Epithelial cell of esophagus (primary cell): ENCODE measurements at regions not wholly inside any gene's neighbourhood (a gene's known extent, or its start where the extent isn't known, plus 50 kb on each side); places are given as distances from the start of the nearest gene placed in this dataset.

Source experiments
- DNase-seq: peaks from one replicate; pipeline ENCODE4 v3.0.0; 2010; ENCODE audit warnings: low read depth
- H3K4me3 ChIP-seq: 2 replicates; pipeline ENCODE4 v1.5.1; 2011; ENCODE audit warnings: mild to moderate bottlenecking, low read length, control low read depth
- TF ChIP-seq, protein P1 (sequence below): IDR thresholded peaks from 2 replicates; pipeline ENCODE4 v1.5.1; 2011; ENCODE audit warnings: low read depth, mild to moderate bottlenecking, low read length, control low read depth, inconsistent platforms; ENCODE audit not compliant: insufficient read depth; ENCODE audit errors: missing control alignments

GRCh38 chr4:65893271-65893670 lies 223.0 kb upstream of the EPHA5 start:
- TF ChIP-seq, protein P1, sequence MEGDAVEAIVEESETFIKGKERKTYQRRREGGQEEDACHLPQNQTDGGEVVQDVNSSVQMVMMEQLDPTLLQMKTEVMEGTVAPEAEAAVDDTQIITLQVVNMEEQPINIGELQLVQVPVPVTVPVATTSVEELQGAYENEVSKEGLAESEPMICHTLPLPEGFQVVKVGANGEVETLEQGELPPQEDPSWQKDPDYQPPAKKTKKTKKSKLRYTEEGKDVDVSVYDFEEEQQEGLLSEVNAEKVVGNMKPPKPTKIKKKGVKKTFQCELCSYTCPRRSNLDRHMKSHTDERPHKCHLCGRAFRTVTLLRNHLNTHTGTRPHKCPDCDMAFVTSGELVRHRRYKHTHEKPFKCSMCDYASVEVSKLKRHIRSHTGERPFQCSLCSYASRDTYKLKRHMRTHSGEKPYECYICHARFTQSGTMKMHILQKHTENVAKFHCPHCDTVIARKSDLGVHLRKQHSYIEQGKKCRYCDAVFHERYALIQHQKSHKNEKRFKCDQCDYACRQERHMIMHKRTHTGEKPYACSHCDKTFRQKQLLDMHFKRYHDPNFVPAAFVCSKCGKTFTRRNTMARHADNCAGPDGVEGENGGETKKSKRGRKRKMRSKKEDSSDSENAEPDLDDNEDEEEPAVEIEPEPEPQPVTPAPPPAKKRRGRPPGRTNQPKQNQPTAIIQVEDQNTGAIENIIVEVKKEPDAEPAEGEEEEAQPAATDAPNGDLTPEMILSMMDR, result no peak
- DNase-seq, result no peak

DNA sequence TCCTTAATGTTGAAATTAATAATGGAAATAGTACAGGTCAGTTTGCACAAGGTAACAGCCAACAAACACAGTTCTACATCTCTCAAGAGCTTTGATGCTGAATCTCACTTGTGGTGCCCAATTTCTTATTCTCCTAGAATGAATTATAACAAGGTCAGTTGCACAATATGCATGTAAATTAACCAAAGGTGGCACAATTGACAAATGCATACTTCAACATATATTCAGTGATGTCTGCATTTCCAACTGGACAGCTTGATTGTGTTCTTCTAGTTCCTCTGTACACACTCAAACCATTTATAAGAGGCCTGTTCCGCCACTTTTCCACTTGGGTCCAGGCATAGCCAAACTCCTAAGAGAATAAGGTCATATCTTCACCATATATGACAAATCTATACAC lies 210.3 kb upstream of the EPHA5 start:
- peak; percentile 53 for DNase-seq
- H3K4me3 ChIP-seq, result no peak overlapping the region
- TF ChIP-seq, protein P1, result peak; percentile 3

More at GRCh38 chr4:65893271-65893670, 223.0 kb upstream of the EPHA5 start:
- no peak overlapping the region for H3K4me3 ChIP-seq

- H3K4me3 ChIP-seq, result no peak overlapping the region
- peak; percentile 2 for DNase-seq
- TF ChIP-seq, protein P1, result no peak
These were observed 198.0 kb upstream of the EPHA5 start for GRCh38 chr4:65868096-65868824.

DNA sequence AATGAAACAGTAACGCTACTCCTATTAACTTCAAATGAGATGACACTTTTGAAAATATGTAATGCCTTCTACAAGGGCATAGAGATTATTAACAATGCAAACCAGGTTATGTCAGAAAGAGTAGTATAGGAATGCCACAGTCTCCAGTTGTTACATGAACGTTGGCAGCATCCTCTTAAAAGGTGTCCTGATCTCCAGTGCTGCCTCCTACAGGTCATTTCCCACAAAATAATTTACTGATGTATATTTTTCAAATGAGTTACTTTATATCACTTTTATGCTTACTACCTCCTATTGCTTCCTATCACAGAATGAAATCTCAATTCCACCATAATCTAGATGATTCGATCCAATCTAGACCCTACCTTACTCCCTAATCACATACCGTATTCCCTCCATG lies 195.2 kb upstream of the EPHA5 start:
- no peak overlapping the region for H3K4me3 ChIP-seq
- TF ChIP-seq, protein P1, result peak; percentile 52
- DNase-seq, result peak; percentile 52

- TF ChIP-seq, protein P1, result no peak
- DNase-seq, result peak; percentile 64
- H3K4me3 ChIP-seq, result no peak overlapping the region
These were observed 191.7 kb upstream of the EPHA5 start for GRCh38 chr4:65861993-65862392.

- no peak overlapping the region for H3K4me3 ChIP-seq
- no peak for DNase-seq
- TF ChIP-seq, protein P1, result no peak
These were observed 175.0 kb upstream of the EPHA5 start for GRCh38 chr4:65845199-65845773.
